Activated T-helper 1 cell treated with anti-CD3 and anti-CD28 coated beads, Interleukin-12 subunit alpha, Interleukin-12 subunit beta, Interleukin-2, Interleukin-4 antibody, amounts not matched to agents 30 ng/mL and 10 ng/mL and 1 ng/mL, durations not matched to agents 14 hours and 24 hours and 36 hours (primary cell): ENCODE measurements at regions not wholly inside any gene's neighbourhood (a gene's known extent, or its start where the extent isn't known, plus 50 kb on each side); places are given as distances from the start of the nearest gene placed in this dataset.

Experiments used
- DNase-seq: peaks from one replicate; pipeline ENCODE4 v3.0.0; 2021; ENCODE audit warnings: low spot score
- H3K27ac Mint-ChIP-seq: one replicate; pipeline ENCODE4 v1.8.0; 2021; ENCODE audit warnings: mild to moderate bottlenecking, mixed read lengths
- H3K27me3 Mint-ChIP-seq: one replicate; pipeline ENCODE4 v1.8.0; 2022; ENCODE audit warnings: mild to moderate bottlenecking, moderate library complexity, mixed read lengths; ENCODE audit not compliant: insufficient read depth
- H3K36me3 Mint-ChIP-seq: one replicate; pipeline ENCODE4 v1.8.0; 2021; ENCODE audit warnings: low read depth, mixed read lengths
- H3K4me1 Mint-ChIP-seq: one replicate; pipeline ENCODE4 v1.8.0; 2021; ENCODE audit warnings: low read depth, mixed read lengths
- H3K4me3 Mint-ChIP-seq: one replicate; pipeline ENCODE4 v1.8.0; 2021; ENCODE audit warnings: mild to moderate bottlenecking, moderate library complexity, mixed read lengths
- H3K9me3 Mint-ChIP-seq: one replicate; pipeline ENCODE4 v1.8.0; 2021; ENCODE audit warnings: mixed read lengths
- intact Hi-C: fragments of 100-400 bp; cut with micrococcal nuclease; formaldehyde crosslinking; loops from one replicate; pipeline ENCODE4 v1.15.1; 2024

- intact Hi-C loops: no loop called here
- Mint-ChIP-seq H3K27ac (no peak overlapping the region), H3K4me3 (no peak overlapping the region), H3K9me3 (no peaks in the 10 kb centered on the region), H3K36me3 (no peaks in the 10 kb centered on the region), H3K27me3 (peaks cover 34% of the 10 kb centered on the region), H3K4me1 (no peaks in the 10 kb centered on the region)
- DNase-seq: no peak
These were observed 54.0 kb upstream of the SYT6 start for GRCh38 chr1:114207635-114208034.

GRCh38 chr1:114206392-114206791 lies 52.7 kb upstream of the SYT6 start:
- Mint-ChIP-seq H3K9me3 (no peaks in the 10 kb centered on the region), H3K36me3 (no peaks in the 10 kb centered on the region), H3K4me1 (no peaks in the 10 kb centered on the region), H3K27ac (no peak overlapping the region), H3K4me3 (no peak overlapping the region), H3K27me3 (peaks cover 32% of the 10 kb centered on the region)
- DNase-seq: no peak
- intact Hi-C loops: no loop called here

- Mint-ChIP-seq H3K4me3 (no peak overlapping the region), H3K27me3 (peaks cover 25% of the 10 kb centered on the region), H3K9me3 (no peaks in the 10 kb centered on the region), H3K27ac (no peak overlapping the region), H3K4me1 (no peaks in the 10 kb centered on the region), H3K36me3 (no peaks in the 10 kb centered on the region)
- intact Hi-C loops: no loop called here
- DNase-seq: no peak
These were observed 50.0 kb upstream of the SYT6 start for GRCh38 chr1:114203595-114204128.
